Endothelial cell of hepatic sinusoid (primary cell): ENCODE measurements at regions not wholly inside any gene's neighbourhood (a gene's known extent, or its start where the extent isn't known, plus 50 kb on each side); places are given as distances from the start of the nearest gene placed in this dataset.
"Not testable (repeated sequence)": the region's sequence is repeated elsewhere in the genome, so short reads cannot be mapped to it uniquely, and the experiment has no call there.

Experiments
- in situ Hi-C: cut with HindIII; loops from 2 replicates; pipeline ENCODE4 v1.10.0; 2017; ENCODE audit warnings: low sequenced_read_pairs

DNA sequence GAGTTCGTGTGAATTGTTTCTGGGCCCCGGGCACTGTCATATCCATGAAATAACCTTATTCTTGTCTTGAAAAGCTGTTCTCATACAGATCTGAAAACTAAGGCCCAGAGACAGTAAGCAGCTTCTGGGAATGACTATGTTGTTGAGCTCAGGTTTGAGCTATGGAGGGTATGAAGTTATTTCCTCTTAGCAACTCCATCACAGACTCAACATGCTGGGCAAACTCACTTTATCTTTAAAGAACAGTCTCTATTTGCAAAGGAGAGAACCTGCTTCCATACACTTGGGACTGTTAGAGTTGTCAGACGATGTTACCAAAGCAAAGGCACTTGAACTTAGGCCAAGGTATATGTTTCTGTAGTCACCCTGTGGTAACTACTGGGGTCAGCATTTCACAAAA, 90.0 kb downstream of the GPR88 start:
- in situ Hi-C loops, result no loop called here

DNA sequence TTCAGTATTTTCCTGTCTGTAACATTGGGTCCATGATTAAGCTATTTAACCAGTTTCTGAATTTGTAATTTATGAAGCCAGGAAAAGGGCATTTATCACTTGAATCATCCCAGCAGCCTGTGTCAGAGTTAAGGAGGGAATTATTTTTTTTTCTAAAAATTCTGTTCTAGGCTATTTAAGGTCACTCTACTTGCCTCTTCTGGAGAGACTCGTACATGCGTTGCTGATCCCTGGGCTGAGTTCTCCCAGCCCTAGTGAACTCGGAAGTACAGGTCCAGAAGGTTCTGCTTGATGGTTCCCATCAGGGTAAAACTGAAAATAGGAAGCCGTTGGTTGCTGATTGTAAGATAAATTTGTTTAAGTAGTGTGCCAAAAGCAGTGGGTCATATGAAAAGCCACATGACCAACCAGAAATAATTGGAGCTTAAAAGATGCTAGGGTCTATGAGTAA, 90.7 kb downstream of the GPR88 start:
- in situ Hi-C loops, result no loop called here

DNA sequence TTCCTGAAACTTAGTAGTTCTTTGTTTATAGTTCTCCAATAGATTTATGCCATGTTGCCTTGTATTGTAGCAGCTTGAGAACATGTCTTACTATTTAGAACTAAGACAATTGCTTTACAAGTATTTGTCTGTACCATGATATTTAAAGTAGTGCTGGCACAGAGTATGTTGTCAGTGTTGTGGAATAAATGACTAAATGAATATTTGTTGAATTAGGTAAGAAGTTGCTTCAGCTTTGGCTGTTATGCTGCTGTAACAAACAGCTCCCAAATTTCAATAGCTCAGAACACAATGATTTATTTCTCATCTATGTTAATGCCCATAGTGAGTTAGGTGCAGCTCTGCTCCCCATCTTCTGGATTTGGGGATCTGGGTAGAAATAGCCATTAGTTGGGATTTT, 90.2 kb upstream of the VCAM1 start:
- in situ Hi-C loops, result no loop called here

DNA sequence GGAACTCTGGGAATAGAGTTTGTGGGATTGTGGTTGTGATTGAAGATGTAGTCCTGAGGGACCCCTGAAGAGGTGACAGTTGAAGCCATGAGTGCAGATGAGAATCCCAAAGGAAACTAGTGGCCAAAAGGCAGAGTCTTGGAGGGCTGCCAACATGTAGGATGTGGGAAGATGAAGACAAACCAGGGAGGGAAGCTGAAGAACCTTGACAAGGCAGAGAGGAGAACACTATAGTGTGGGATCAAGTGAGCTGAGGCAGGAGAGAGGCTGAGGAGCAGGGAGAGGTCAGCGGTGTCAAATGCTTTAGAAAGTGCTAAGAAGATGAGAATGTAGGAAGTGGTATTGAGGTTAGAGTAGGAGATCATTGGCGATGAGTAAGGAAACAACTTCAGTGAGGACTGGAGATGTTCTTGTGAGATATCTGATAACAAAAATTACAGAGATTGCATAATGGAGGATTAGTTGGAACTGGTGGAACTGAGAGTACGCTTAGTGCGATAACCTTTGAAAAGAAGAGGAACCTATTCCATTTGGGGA, 88.5 kb upstream of the VCAM1 start:
- in situ Hi-C loops, result no loop called here

DNA sequence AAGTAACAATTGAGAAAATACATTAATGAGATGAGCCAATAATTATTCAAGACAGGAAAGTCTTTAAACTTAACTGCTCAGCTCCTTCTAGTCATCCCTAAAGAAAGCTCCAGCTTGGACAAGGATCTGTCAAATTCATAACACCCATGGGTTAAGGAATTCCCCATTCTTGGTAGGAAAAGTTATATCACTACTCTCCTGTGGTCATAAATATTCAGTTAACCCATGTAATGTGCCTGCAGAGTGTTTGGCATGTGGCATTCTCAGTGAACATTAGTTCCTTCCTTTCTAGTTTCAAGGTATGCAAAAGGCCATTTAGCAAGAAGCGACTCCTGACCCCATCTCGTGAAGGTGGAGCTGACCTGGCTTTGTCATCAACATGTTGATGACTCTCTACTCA, 76.7 kb upstream of the VCAM1 start:
- in situ Hi-C loops, result no loop called here

DNA sequence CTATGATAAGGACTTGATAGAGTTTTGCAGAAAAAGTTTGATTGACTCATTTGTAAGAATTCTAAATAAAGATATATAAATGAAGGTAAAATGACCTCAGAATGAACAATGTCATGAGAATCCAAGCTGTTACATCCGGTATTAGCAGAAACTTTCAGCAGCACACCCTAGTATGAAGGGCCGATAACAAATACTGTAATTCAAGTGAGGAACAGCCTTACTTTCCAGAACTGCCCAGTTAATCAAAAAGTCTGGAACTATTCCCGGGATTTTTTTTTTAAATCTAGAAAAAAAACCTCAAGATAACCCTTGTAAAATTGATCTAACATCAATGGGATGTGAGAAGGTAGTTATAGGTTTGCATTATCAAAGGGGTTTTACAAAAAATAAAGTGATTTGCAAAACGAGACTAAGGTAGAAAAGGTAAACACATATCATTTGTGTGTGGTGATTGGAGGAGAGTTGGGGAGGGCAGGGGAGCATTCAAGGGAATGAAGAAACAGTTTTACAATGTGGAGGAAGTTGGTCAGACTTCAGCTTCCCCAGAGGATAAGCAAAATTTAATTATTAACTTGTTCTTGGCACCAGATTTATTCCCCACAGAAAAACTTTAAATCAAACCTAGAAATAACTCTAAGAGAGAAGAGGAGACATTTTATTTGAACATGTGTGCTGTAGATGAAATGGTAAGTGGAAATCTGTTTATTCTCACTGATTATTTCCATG, 75.9 kb upstream of the VCAM1 start:
- in situ Hi-C loops, result no loop called here

DNA sequence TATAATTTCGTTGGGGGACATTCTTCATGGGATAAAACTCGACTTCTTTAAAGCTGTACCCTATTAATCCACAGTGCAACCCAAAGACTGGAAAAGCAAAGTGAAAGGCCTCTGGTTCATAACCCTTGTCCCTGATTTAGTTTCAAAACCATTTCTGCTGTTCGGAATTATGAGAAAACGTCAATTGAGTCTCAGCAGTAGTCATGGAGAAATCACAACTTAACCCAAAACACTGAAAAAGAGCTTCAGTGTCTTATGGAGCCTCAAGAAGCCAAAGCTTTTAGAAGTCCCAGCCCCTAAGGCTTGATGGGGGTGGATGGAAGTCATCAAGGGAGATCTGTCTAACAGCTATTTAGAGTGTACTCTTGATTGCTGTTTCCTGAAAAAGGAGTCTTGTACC, 73.5 kb upstream of the VCAM1 start:
- in situ Hi-C loops, result no loop called here

DNA sequence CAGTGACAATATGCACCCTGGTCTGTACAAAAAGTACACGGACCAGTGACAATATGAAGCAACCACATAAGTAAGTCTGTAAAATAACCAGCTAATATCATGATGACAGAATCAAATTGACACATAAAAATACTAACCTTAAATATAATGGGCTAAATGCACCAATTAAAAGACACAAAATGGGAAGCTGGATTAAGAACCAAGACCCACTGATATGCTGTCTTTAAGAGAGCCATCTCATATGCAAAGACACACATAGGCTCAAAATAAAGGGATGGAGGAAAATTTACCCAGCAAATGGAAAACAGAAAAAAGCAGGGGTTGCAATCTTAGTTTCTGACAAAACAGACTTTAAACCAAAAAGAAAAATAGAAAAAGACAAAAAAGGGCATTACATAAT, 70.4 kb upstream of the VCAM1 start:
- in situ Hi-C loops, result no loop called here

DNA sequence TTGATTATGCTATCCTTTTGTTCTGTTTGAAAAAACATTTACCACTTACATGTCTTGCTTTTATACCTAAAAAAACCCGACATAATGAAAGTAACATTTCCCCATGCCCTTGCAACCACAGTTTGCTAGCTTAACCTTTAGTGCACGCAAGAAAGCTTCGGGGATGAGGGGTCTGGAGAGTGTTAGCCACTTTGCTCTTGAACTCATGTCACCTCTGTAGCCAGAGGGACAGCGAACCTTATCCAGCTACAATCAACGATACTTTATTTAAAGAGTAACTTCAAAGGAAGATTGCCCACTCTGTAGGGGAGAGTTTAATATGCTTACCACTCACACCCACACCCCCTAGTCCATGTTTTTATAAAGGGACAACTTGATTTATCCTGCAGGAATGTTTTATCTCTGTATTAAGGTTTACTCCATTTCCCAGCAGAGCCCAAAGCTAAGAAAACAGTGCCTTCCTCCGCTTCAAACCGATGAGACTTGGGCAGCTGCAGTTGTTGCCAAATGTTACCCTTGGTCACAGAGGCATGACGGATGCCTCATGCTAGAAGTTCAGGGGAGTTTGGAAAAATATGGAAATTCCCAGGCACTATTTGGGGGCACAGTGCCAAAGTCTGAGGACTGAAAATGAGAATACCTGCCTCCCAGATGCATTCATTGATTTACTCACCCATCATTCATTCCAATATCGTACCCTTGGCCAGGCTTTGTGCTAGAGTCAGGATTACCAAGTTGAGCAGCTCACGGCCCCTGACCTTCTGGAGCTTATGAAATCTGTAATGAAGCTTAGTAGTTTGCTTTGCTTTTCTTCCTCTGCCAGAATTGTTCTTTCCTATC, 61.4 kb upstream of the VCAM1 start:
- in situ Hi-C loops, result loop anchor here (5.0 kb wide), 2 partner anchors 36 to 54 kb away; no protein-coding TSS in a partner anchor

DNA sequence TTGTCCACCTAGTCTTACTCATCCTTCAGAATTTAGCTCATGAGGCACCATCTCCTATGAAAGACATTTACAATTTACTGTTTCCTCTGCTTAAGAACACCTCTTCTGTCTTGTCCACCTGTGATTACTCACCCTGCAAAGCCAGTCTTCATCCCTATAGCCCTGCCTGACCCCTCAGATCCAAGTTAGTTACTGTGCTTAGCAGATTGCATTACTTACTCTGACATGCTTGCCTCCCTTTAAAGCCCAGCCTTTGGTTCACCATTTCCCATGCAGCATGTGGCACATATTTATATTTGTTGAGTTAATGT, 60.9 kb upstream of the VCAM1 start:
- in situ Hi-C loops, result loop anchor here (5.0 kb wide), 2 partner anchors 36 to 54 kb away; no protein-coding TSS in a partner anchor

DNA sequence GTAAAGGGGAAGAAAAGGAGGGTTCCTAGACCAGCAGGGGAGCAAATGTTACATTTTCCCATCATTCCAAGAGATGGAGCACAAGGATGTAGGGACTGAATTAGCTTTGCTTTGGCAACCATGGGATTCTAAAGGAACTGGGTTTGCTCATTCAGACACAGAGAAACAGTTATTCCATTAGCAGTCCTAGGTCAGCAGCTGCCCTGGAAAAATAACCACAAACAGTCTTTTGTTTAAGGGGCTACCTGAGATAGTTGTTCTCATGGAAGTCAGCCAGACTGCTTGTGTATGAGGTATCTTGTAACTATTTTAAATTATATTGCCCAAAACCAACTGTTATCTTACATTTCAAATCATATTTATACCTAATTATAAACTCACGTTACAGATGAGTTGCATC, 58.4 kb upstream of the VCAM1 start:
- in situ Hi-C loops, result no loop called here

DNA sequence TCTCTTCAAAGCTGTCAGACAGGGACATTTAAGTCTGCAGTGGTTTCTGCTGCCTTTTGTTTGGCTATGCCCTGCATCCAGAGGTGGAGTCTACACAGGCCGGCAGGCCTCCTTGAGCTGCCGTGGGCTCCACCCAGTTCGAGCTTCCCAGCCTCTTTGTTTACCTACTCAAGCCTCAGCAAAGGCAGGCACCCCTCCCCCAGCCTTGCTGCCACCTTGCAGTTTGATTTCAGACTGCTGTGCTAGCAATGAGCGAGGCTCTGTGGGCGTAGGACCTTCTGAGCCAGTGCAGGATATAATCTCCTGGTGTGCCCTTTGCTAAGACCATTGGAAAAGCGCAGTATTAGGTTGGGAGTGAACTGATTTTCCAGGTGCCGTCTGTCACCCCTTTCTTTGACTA, 51.0 kb upstream of the VCAM1 start:
- in situ Hi-C loops, result not testable (repeated sequence)
